ENCODE measurements at regions not wholly inside any gene's neighbourhood (a gene's known extent, or its start where the extent isn't known, plus 50 kb on each side); places are given as distances from the start of the nearest gene placed in this dataset.

DNA sequence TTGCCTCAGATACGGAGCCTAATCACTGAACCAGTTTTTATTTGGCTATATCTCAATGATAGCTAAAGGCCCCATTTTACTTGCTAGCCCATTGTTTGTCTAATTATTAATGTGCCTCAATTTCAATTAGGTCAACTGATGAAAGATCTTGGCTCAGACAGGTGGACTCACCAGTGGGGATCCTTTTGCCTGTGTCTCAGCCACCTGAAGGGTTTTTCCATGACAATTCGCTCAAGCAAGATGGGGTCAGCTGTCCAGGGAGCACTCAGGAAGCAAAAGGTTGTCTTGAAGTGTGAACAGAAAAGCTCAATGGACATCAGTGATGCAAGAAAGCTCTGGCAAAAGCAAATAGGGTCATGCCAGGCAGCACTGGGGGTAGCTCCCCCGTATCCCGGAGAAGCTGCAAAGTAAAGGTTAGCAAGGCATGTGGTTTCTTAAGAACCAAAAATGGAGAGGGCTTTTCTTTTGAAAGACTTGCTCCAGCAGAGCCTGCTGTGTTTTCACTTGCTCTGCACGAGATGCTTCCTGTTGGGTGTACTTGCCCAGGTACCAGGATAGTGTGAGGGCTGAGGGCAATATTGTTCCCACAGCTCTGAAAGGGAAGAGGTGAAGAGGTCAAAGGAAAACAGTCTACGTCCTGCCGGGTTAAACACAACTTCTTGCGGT is 541.2 kb upstream of the CDH5 start:
- Mint-ChIP-seq H3K4me1 (no peaks in the 10 kb centered on the region), H3K36me3 (no peaks in the 10 kb centered on the region), H3K27me3 (ENCODE audit: low read depth) (no peaks in the 10 kb centered on the region), H3K27ac (no peak overlapping the region), H3K9me3 (no peaks in the 10 kb centered on the region), H3K4me3 (no peak overlapping the region)
- TF ChIP-seq, protein P1, sequence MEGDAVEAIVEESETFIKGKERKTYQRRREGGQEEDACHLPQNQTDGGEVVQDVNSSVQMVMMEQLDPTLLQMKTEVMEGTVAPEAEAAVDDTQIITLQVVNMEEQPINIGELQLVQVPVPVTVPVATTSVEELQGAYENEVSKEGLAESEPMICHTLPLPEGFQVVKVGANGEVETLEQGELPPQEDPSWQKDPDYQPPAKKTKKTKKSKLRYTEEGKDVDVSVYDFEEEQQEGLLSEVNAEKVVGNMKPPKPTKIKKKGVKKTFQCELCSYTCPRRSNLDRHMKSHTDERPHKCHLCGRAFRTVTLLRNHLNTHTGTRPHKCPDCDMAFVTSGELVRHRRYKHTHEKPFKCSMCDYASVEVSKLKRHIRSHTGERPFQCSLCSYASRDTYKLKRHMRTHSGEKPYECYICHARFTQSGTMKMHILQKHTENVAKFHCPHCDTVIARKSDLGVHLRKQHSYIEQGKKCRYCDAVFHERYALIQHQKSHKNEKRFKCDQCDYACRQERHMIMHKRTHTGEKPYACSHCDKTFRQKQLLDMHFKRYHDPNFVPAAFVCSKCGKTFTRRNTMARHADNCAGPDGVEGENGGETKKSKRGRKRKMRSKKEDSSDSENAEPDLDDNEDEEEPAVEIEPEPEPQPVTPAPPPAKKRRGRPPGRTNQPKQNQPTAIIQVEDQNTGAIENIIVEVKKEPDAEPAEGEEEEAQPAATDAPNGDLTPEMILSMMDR (IDR thresholded peaks at IDR 0.05; ENCODE audit: unreplicated experiment): no peak
- no peak for DNase-seq (ENCODE audit: low spot score in 2 of 2, unreplicated experiment in 2 of 2)

DNA sequence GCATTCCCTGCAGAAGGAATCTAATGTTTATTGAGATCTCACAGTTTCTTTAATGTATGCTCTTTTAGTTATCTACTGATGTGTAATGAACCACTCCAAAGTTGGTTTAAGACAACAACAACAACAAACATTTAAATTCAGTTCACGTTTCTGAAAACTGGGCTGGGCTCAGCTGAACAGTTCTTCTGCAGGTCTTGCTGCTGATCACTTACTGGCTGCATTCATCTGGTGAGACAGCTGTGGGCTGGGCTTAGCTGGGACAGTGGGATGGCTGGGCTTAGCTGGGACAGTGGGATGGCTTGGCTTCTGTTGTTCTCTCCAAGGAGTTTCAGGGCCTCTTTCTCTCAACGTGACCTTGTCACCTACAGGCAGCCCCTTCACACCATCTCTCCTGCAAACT is 544.3 kb upstream of the CDH5 start:
- no peaks in the 10 kb centered on the region for H3K36me3 Mint-ChIP-seq
- TF ChIP-seq, protein P1 (IDR thresholded peaks at IDR 0.05; ENCODE audit: unreplicated experiment): no peak
- no peak overlapping the region for H3K27ac Mint-ChIP-seq
- no peak for DNase-seq (ENCODE audit: low spot score in 2 of 2, unreplicated experiment in 2 of 2)
- H3K4me3 Mint-ChIP-seq: no peak overlapping the region
- no peaks in the 10 kb centered on the region for H3K9me3 Mint-ChIP-seq
- peaks cover 8% of the 10 kb centered on the region for H3K4me1 Mint-ChIP-seq
- H3K27me3 Mint-ChIP-seq (ENCODE audit: low read depth): no peaks in the 10 kb centered on the region

DNA sequence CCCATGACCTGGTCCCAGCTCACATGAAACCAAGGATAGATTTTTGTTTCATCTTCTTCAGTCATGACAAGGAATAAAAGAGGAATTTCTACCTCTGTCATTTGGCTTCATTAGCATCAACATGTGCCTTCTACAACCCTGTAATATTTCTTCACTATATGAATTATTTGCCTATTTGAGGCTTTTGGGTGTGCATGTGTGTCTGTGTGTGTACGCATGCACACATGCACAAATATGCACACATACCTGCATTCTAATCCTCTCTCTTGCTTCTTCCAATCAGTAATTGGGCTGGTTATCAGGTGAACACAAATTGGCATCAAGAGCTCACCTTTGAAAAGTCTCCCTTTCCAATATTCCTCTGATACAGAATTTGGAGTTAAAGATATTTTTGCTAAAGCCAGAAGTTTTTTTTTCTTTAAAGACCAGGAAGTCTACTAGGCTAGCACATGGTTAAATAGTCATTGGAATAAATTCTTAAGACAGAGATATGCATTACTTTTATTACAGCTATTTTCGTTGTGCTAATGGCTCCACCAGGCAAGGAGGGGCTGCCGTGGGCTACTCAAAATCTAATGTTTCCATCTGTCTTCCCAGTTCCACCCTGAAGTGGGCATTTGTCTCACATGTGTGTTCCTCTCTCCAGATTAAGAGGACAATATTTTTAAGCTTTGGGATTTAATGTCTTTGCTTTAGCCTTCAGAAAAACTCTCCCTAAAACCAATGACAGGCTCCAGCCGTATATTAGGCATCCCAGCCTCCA is 547.2 kb upstream of the CDH5 start:
- no peak overlapping the region for H3K4me3 Mint-ChIP-seq
- H3K27me3 Mint-ChIP-seq (ENCODE audit: low read depth): no peaks in the 10 kb centered on the region
- H3K36me3 Mint-ChIP-seq: no peaks in the 10 kb centered on the region
- H3K4me1 Mint-ChIP-seq: peaks cover 8% of the 10 kb centered on the region
- peak overlapping the region; percentile 8 for H3K27ac Mint-ChIP-seq
- no peaks in the 10 kb centered on the region for H3K9me3 Mint-ChIP-seq
- TF ChIP-seq, protein P1 (IDR thresholded peaks at IDR 0.05; ENCODE audit: unreplicated experiment): no peak
- no peak for DNase-seq (ENCODE audit: low spot score in 2 of 2, unreplicated experiment in 2 of 2)

DNA sequence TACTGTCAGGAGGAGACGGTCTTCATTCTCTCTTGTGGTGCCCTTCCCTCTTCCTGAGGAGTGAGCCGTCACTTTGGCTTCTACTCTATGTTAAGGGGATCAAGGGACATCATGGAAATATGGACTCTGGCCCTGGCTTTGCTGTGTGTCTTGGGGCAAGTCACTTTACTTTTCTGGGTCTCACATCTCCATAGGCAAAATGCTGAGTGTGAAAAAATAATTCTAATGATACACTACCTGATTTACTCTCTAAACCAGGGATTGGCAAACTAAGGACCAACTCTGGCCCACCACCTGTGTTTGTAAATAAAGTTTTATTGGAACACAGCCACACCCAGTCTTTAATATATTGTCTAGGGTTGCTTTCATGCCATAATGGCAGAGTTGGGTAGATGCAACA is 548.7 kb upstream of the CDH5 start:
- no peaks in the 10 kb centered on the region for H3K36me3 Mint-ChIP-seq
- H3K4me1 Mint-ChIP-seq: peaks cover 20% of the 10 kb centered on the region
- H3K9me3 Mint-ChIP-seq: no peaks in the 10 kb centered on the region
- DNase-seq (ENCODE audit: low spot score in 2 of 2, unreplicated experiment in 2 of 2): no peak
- TF ChIP-seq, protein P1 (IDR thresholded peaks at IDR 0.05; ENCODE audit: unreplicated experiment): no peak
- H3K4me3 Mint-ChIP-seq: no peak overlapping the region
- no peaks in the 10 kb centered on the region for H3K27me3 Mint-ChIP-seq (ENCODE audit: low read depth)
- no peak overlapping the region for H3K27ac Mint-ChIP-seq

DNA sequence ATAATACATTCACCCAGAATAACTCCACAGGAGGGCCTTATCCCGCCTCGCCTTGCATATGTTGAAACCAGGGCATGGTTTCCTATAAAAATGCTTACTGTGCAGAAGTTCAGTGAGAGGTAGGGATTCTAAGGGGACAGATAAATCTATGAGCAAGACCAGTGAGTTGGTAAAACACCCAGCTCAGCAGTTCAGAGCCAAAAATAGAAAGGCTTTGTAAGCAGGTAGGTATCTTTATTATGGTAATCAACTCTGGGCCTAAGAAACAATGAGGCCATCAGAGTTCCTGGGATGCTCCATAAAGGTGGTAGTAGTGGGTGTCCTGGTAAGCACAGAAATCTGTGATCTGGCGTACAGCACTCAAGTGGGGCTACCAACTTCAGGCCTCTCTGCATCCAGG is 549.4 kb upstream of the CDH5 start:
- H3K27me3 Mint-ChIP-seq (ENCODE audit: low read depth): no peaks in the 10 kb centered on the region
- DNase-seq (ENCODE audit: low spot score in 2 of 2, unreplicated experiment in 2 of 2): no peak
- H3K9me3 Mint-ChIP-seq: no peaks in the 10 kb centered on the region
- H3K4me1 Mint-ChIP-seq: peaks cover 26% of the 10 kb centered on the region
- H3K36me3 Mint-ChIP-seq: no peaks in the 10 kb centered on the region
- no peak overlapping the region for H3K4me3 Mint-ChIP-seq
- TF ChIP-seq, protein P1 (IDR thresholded peaks at IDR 0.05; ENCODE audit: unreplicated experiment): no peak
- H3K27ac Mint-ChIP-seq: no peak overlapping the region

Data from mesothelial cell of epicardium (in vitro differentiated cells).